Urinary bladder (tissue), 3 donors: ENCODE measurements at regions not wholly inside any gene's neighbourhood (a gene's known extent, or its start where the extent isn't known, plus 50 kb on each side); places are given as distances from the start of the nearest gene placed in this dataset.

Experiments used
- DNase-seq: peaks from one replicate; pipeline ENCODE4 v3.0.0-alpha.2; 2015; ENCODE audit errors: extremely low spot score
- H3K27ac ChIP-seq: one replicate; pipeline ENCODE4 v1.5.1; 2013; ENCODE audit warnings: low read depth, mild to moderate bottlenecking, moderate library complexity
- H3K36me3 ChIP-seq: one replicate; pipeline ENCODE4 v1.6.1; 2013; ENCODE audit warnings: mild to moderate bottlenecking, moderate library complexity; ENCODE audit not compliant: insufficient read depth
- H3K4me1 ChIP-seq: one replicate; pipeline ENCODE4 v1.6.1; 2013; ENCODE audit warnings: mild to moderate bottlenecking, moderate library complexity; ENCODE audit not compliant: insufficient read depth
- H3K4me3 ChIP-seq: one replicate; pipeline ENCODE4 v1.5.1; 2013; ENCODE audit warnings: low read depth, low read length
- WGBS: extraction: QIAGEN DNeasy Blood & Tissue Kit; methylation state at CpG from one replicate; pipeline ENCODE4 v1.1.7; 2013; 5-methylcytosine and 5-hydroxymethylcytosine counted together
- donor health status: healthy with polysubstance abuse.
- donor health status: healthy.

DNA sequence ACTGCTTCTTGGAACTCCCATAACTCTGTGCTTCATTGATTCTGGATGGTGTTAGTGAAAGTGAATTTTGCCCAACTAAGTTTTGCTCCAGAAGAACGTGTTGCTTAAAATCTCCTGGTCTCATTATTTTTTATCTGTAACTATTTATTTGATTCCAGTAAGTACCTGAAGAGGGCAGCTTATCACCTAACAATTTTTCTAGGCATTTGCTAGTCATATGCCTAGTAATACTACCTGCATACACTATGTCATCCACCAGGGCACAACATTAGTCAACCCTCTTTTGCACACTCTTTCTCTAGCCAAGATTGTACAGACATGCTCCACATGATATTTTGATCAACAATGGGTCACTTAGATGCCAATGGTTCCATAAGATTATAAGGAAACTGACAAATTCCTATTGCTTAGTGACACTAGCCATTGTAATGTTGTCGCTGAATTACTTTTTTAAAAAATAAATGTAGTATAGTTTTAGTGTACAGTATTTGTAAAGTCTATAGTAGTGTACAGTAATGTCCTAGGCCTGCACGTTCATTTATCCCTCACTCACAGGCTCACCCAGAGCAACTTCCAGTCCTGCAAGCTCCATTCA is 499.9 kb upstream of the AADAT start:
- no peak overlapping the region for H3K27ac ChIP-seq
- WGBS: 67% methylated on average over 3 of the region's 3 CpGs
- no peaks in the 10 kb centered on the region for H3K36me3 ChIP-seq
- no peaks in the 10 kb centered on the region for H3K4me1 ChIP-seq
- no peak for DNase-seq
- no peak overlapping the region for H3K4me3 ChIP-seq

- Histone ChIP-seq H3K4me3 (no peak overlapping the region), H3K27ac (no peak overlapping the region), H3K4me1 (no peaks in the 10 kb centered on the region), H3K36me3 (no peaks in the 10 kb centered on the region)
- no peak for DNase-seq
- WGBS: 84% methylated on average over 5 of the region's 5 CpGs
These were observed 492.2 kb upstream of the AADAT start for GRCh38 chr4:170581969-170582368.

GRCh38 chr4:170581322-170581721 is 491.6 kb upstream of the AADAT start:
- WGBS: 74% methylated on average over 7 of the region's 7 CpGs
- DNase-seq: no peak
- Histone ChIP-seq H3K4me3 (no peak overlapping the region), H3K4me1 (no peaks in the 10 kb centered on the region), H3K36me3 (no peaks in the 10 kb centered on the region), H3K27ac (no peak overlapping the region)

- no peak overlapping the region for H3K4me3 ChIP-seq
- WGBS: 83% methylated on average over 2 of the region's 2 CpGs
- H3K36me3 ChIP-seq: no peaks in the 10 kb centered on the region
- H3K4me1 ChIP-seq: no peaks in the 10 kb centered on the region
- no peak overlapping the region for H3K27ac ChIP-seq
- DNase-seq: no peak
These were observed 490.9 kb upstream of the AADAT start for GRCh38 chr4:170580651-170581050.

DNA sequence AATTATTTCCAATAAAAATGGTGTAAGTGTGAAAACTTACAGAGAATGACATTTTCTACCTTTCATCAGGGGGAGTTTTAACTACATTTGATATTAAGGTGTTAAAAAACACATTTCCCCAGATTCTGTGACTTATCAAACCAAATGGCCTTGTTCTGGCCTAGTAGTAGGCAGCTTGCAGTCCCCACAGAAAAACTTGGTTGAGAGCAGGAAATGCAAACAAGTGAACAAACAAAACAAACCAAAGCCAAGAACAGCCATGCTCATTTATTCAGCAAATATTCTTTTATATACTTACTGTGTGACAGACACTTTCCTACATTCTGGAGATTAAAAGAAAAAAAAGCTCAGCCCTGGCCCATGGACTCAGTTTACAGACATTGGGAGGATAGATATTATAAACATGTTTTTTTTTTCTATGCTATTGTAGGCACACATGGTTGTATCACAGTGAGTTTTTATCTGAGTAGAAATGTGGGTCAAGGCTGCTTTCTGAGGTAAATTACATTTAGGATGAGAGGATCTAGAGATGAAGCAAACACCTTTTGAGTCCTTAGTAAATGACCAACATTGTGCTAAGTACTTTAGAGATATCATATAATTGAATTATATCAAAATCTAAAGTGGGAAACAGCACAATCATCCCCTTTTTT is 449.2 kb upstream of the AADAT start:
- no peak for DNase-seq
- Histone ChIP-seq H3K27ac (no peak overlapping the region), H3K4me3 (no peak overlapping the region), H3K4me1 (no peaks in the 10 kb centered on the region), H3K36me3 (no peaks in the 10 kb centered on the region)

DNA sequence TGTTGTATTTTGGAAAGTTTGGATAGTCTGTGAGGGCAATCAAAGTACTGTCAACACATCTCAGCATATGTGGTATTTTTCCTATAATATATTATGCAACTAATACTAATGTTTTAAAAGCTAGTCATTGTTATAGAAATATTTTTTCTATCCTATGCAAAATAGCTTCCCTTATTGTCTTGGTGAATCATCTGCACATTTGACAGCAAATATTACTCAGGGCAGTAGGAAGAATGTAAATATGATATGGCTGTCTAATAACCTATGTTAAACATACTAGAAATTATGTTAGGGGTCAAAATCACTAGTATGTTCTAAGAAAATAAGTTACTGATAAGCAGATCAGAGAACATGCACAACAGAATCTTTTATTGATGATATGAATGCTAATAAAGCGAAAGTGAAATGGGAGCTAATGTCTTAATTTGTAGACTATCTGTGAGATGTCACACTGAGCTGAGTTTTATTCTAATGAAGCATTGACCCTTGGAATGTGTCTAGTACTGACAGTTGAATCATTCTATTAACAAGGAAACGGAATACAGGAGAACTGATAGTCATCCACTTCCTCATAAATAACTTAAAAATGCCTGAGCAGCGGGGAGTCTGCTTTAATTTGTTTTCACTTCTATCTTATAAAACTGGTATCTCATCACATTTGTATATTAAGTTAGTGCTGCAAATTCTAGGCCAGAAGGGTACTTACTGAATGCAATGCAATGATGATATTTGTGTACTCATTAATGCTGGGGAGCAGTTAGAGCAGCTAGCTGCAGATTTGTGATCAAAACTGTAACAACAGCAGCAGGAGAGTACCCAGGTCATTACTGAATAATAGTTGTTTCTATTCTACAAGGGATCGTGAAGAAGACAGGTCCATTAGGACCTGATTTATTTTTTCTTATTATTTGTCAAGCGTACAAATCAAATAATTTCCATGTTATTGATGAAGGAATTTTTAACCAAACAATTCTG is 440.3 kb upstream of the AADAT start:
- H3K4me3 ChIP-seq: no peak overlapping the region
- no peak overlapping the region for H3K27ac ChIP-seq
- no peak for DNase-seq
- no peaks in the 10 kb centered on the region for H3K4me1 ChIP-seq
- WGBS: 66% methylated on average over 5 of the region's 5 CpGs
- no peaks in the 10 kb centered on the region for H3K36me3 ChIP-seq

GRCh38 chr4:170526471-170526870 is 436.7 kb upstream of the AADAT start:
- Histone ChIP-seq H3K4me1 (no peaks in the 10 kb centered on the region), H3K36me3 (no peaks in the 10 kb centered on the region), H3K27ac (no peak overlapping the region), H3K4me3 (no peak overlapping the region)
- WGBS: 85% methylated on average over 1 of the region's 1 CpG
- DNase-seq: no peak

- no peak for DNase-seq
- no peaks in the 10 kb centered on the region for H3K36me3 ChIP-seq
- H3K4me1 ChIP-seq: no peaks in the 10 kb centered on the region
- WGBS: 87% methylated on average over 5 of the region's 5 CpGs
- H3K4me3 ChIP-seq: no peak overlapping the region
- H3K27ac ChIP-seq: no peak overlapping the region
These were observed 432.7 kb upstream of the AADAT start for GRCh38 chr4:170522427-170522970.

GRCh38 chr4:170497689-170498088 is 407.9 kb upstream of the AADAT start:
- Histone ChIP-seq H3K36me3 (no peaks in the 10 kb centered on the region), H3K4me3 (no peak overlapping the region), H3K4me1 (no peaks in the 10 kb centered on the region), H3K27ac (no peak overlapping the region)
- WGBS: 81% methylated on average over 1 of the region's 1 CpG
- no peak for DNase-seq

- Histone ChIP-seq H3K4me1 (no peaks in the 10 kb centered on the region), H3K36me3 (no peaks in the 10 kb centered on the region), H3K27ac (no peak overlapping the region), H3K4me3 (no peak overlapping the region)
- WGBS: 73% methylated on average over 12 of the region's 12 CpGs
- no peak for DNase-seq
These were observed 407.4 kb upstream of the AADAT start for GRCh38 chr4:170497112-170497511.

- 69% methylated on average over 2 of the region's 2 CpGs for WGBS
- H3K27ac ChIP-seq: no peak overlapping the region
- no peaks in the 10 kb centered on the region for H3K36me3 ChIP-seq
- H3K4me3 ChIP-seq: no peak overlapping the region
- DNase-seq: no peak
- H3K4me1 ChIP-seq: no peaks in the 10 kb centered on the region
These were observed 402.2 kb upstream of the AADAT start for GRCh38 chr4:170491981-170492380.

- H3K4me1 ChIP-seq: no peaks in the 10 kb centered on the region
- H3K27ac ChIP-seq: no peak overlapping the region
- no peak overlapping the region for H3K4me3 ChIP-seq
- H3K36me3 ChIP-seq: no peaks in the 10 kb centered on the region
- DNase-seq: no peak
- WGBS: 12% methylated on average over 2 of the region's 2 CpGs
These were observed 386.6 kb upstream of the AADAT start for GRCh38 chr4:170476351-170476750.

DNA sequence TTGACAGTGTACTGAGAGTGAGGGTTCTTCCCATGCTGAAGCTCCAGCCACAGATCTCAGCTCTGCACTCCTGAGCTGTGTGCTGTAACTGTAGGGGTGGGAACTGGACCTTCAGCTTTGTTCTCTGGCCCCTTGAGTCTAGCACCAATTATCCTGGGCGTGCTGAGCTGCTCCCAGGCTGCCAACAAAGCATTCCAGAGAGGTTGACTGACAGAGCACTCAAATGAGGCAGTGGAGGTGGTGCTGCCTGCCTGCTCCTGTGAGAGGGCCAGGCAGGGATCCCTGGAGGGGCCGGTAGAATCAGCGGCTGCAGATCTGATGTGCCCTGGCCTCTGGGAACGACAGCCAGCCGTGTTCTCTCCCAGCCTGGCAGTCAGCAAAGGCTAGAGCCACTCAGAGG is 375.7 kb upstream of the AADAT start:
- Histone ChIP-seq H3K4me1 (no peaks in the 10 kb centered on the region), H3K4me3 (no peak overlapping the region), H3K36me3 (no peaks in the 10 kb centered on the region), H3K27ac (no peak overlapping the region)
- WGBS: 54% methylated on average over 5 of the region's 5 CpGs
- DNase-seq: no peak
